Panc1 (cell line): ENCODE measurements at regions not wholly inside any gene's neighbourhood (a gene's known extent, or its start where the extent isn't known, plus 50 kb on each side); places are given as distances from the start of the nearest gene placed in this dataset.

Experiments used
- ATAC-seq: fragments of 200-7000 bp; cut with Tn5 transposase; 2 replicates; pipeline ENCODE4 v1.9.1; 2020; ENCODE audit warnings: mild to moderate bottlenecking, moderate library complexity
- BruUV-seq: library from RNA; stranded (reverse); fragments of 400-500 nt; replicated peaks from 2 replicates; lab custom pipeline; 2021; lab: Mats Ljungman, UMichigan
- CTCF ChIA-PET: fragments of 300-600 bp; sonication (Branson Sonifier 250); formaldehyde crosslinking; loops from one replicate; lab custom pipeline; 2022; ENCODE audit warnings: antibody characterized with exemption; lab: Charles Lee
- POLR2A ChIA-PET: fragments of 300-600 bp; sonication (Branson Sonifier 250); formaldehyde crosslinking; loops from one replicate; lab custom pipeline; 2022; ENCODE audit warnings: antibody characterized with exemption; lab: Charles Lee
- DNase-seq: peaks from one replicate; pipeline ENCODE4 v3.0.0-alpha.2; 2010; ENCODE audit warnings: low read depth, low spot score
- H3K27ac ChIP-seq: 2 replicates; pipeline ENCODE4 v1.5.1; 2011; ENCODE audit warnings: mild to moderate bottlenecking, low read length, inconsistent platforms
- H3K27me3 ChIP-seq: fragments of 200-500 bp; sonication (Bioruptor generic); 2 replicates; pipeline ENCODE4 v1.6.0; 2014; ENCODE audit warnings: low read length, inconsistent platforms; ENCODE audit not compliant: control insufficient read depth, insufficient read depth
- H3K36me3 ChIP-seq: fragments of 200-500 bp; sonication (Bioruptor generic); 2 replicates; pipeline ENCODE4 v1.5.1; 2014; ENCODE audit warnings: inconsistent platforms, mild to moderate bottlenecking, low read length, moderate library complexity; ENCODE audit not compliant: control insufficient read depth, insufficient read depth
- H3K4me1 ChIP-seq: 2 replicates; pipeline ENCODE4 v1.5.1; 2011; ENCODE audit warnings: inconsistent platforms, mild to moderate bottlenecking, low read length, moderate library complexity; ENCODE audit not compliant: control insufficient read depth, insufficient read depth
- H3K4me3 ChIP-seq, 2 experiments: 2 replicates each; pipeline ENCODE4 v1.5.1; 2011 to 2012; ENCODE audit warnings: low read depth in 2 of 2, low read length in 2 of 2, mild to moderate bottlenecking in 2 of 2, inconsistent platforms in 1 of 2, moderate library complexity in 1 of 2
- H3K9me3 ChIP-seq: fragments of 200-500 bp; sonication (Bioruptor generic); 2 replicates; pipeline ENCODE4 v1.5.1; 2014; ENCODE audit warnings: low read depth, mild to moderate bottlenecking, inconsistent platforms, low read length, moderate library complexity; ENCODE audit not compliant: control insufficient read depth, insufficient read depth
- CTCF ChIP-seq: fragments of 450-650 bp; IDR thresholded peaks from 2 replicates; pipeline ENCODE4 v1.5.1; 2017; ENCODE audit warnings: mild to moderate bottlenecking
- POLR2AphosphoS5 ChIP-seq: IDR thresholded peaks from 2 replicates; pipeline ENCODE4 v1.6.1; 2012; ENCODE audit warnings: mild to moderate bottlenecking, low read depth, low read length, moderate library complexity
- REST ChIP-seq, 2 experiments: IDR thresholded peaks; 2 replicates each; pipeline ENCODE4 v1.6.1; 2011 to 2012; ENCODE audit warnings: low read depth in 2 of 2, control low read depth in 1 of 2, low read length in 1 of 2, mild to moderate bottlenecking in 1 of 2, moderate library complexity in 1 of 2; ENCODE audit not compliant: insufficient read depth in 1 of 2
- SIN3A ChIP-seq: IDR thresholded peaks from 2 replicates; pipeline ENCODE4 v1.6.1; 2012; ENCODE audit warnings: low read depth, mild to moderate bottlenecking, low read length, moderate library complexity, borderline replicate concordance; ENCODE audit not compliant: insufficient read depth
- TCF7L2 ChIP-seq: IDR thresholded peaks from 2 replicates; pipeline ENCODE4 v1.6.1; 2011; ENCODE audit warnings: mild to moderate bottlenecking, low read depth, low read length, inconsistent platforms
- in situ Hi-C: cut with HindIII; loops from 2 replicates; pipeline ENCODE4 v1.10.0; 2016; ENCODE audit warnings: low sequenced_read_pairs, low pct_unique_long_range_greater_than_20kb
- intact Hi-C: fragments of 100-400 bp; cut with micrococcal nuclease; formaldehyde crosslinking; loops from one replicate; pipeline ENCODE4 v1.10.0; 2022; ENCODE audit not compliant: unreplicated experiment

DNA sequence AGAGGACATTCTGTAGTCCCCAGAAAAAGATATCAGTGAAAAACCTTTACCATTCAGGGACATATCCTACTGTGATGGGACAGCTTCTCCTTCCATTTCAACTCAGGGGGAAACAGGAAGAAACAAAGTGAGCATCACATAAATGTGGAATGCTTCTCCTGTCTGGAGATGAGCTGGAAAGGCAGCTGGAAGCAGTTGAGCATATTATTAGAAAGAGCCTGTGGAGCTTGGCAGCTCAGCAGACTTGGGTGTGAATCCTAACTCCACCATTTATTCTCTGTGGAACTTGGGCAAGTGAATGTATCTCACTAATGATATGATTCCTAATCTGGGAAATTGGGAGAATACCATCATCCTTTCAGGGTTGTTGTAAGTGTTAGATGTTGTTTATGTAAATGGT is 232.1 kb upstream of the F9 start:
- no peak overlapping the region for H3K4me3 ChIP-seq
- no peaks in the 10 kb centered on the region for H3K4me1 ChIP-seq
- no peak for DNase-seq
- TF ChIP-seq POLR2AphosphoS5: no peak
- no peak for TF ChIP-seq CTCF
- no peak for TF ChIP-seq SIN3A
- TF ChIP-seq REST (IDR thresholded peaks at IDR 0.05; ENCODE audit: insufficient read depth in 1 of 2, low read depth in 2 of 2, low read length in 1 of 2): no peak
- TF ChIP-seq TCF7L2: no peak
- no TSS peak for BruUV-seq
- H3K36me3 ChIP-seq: no peaks in the 10 kb centered on the region
- H3K27me3 ChIP-seq: no peaks in the 10 kb centered on the region
- ChIA-PET CTCF (no interaction called here), POLR2A (no interaction called here)
- in situ Hi-C loops (no loop called here), intact Hi-C loops (no loop called here)
- H3K27ac ChIP-seq: no peak overlapping the region
- H3K9me3 ChIP-seq: no peaks in the 10 kb centered on the region
- no peak for ATAC-seq

DNA sequence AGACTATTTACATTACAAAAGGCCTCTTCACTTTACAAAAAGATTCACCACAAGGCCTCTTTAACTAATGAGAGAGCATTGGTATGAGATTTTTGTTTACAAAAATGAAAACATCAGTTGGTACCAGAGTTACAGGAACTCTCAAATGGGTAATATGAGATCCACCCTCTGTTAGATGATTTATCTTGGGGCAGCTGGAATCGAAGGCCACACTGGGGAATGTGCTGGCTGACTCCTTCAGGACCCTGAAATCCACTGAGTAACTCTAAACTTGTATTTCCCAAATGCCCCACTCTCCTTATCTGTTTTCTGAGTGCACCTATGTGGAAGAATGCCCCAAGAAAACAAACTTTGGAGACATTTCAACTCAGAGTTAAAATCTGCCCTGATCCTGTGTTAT is 232.9 kb upstream of the F9 start:
- no peak for TF ChIP-seq REST (IDR thresholded peaks at IDR 0.05; ENCODE audit: insufficient read depth in 1 of 2, low read depth in 2 of 2, low read length in 1 of 2)
- TF ChIP-seq POLR2AphosphoS5: no peak
- no peak for TF ChIP-seq SIN3A
- no peak for TF ChIP-seq TCF7L2
- no peak for TF ChIP-seq CTCF

More for the DNA sequence above, 232.9 kb upstream of the F9 start:
- no peaks in the 10 kb centered on the region for H3K4me1 ChIP-seq
- H3K36me3 ChIP-seq: no peaks in the 10 kb centered on the region
- no peak for ATAC-seq
- no peak overlapping the region for H3K27ac ChIP-seq
- in situ Hi-C loops (no loop called here), intact Hi-C loops (no loop called here)
- no peaks in the 10 kb centered on the region for H3K27me3 ChIP-seq
- CTCF ChIA-PET: no interaction called here
- POLR2A ChIA-PET: no interaction called here
- no TSS peak for BruUV-seq
- no peaks in the 10 kb centered on the region for H3K9me3 ChIP-seq
- H3K4me3 ChIP-seq: no peak overlapping the region
- DNase-seq: no peak
